Adrenal gland (tissue), 9 donors: ENCODE measurements at regions not wholly inside any gene's neighbourhood (a gene's known extent, or its start where the extent isn't known, plus 50 kb on each side); places are given as distances from the start of the nearest gene placed in this dataset.

ENCODE experiments used
- DNase-seq, 7 donors: peaks; one replicate each; pipeline ENCODE4 v3.0.0-alpha.2; 2019 to 2020
- H3K27ac ChIP-seq, 5 donors: fragments of 200-600 bp; sonication (generic) in 4 of 5; 1 replicate in 3 of 5; 2 replicates in 2 of 5; pipeline versions ENCODE4 v1.5.1 to v1.8.0; 2016 to 2020; ENCODE audit warnings: mild to moderate bottlenecking in 1 of 5
- H3K27me3 ChIP-seq: fragments of 200-600 bp; 2 replicates; pipeline ENCODE4 v1.8.0; 2021
- H3K36me3 ChIP-seq, 2 donors: fragments of 200-600 bp; replicated peaks in 1 of 2; 1 replicate in 1 of 2; 2 replicates in 1 of 2; pipeline versions ENCODE4 v1.5.1 to v1.8.0; 2018 to 2022
- H3K4me1 ChIP-seq, 2 donors: fragments of 200-600 bp; replicated peaks in 1 of 2; 1 replicate in 1 of 2; 2 replicates in 1 of 2; pipeline versions ENCODE4 v1.5.1 to v1.8.0; 2018 to 2021
- H3K4me3 ChIP-seq, 4 donors: fragments of 200-600 bp; sonication (generic) in 3 of 4; one replicate each; pipeline ENCODE4 v1.5.1; 2016 to 2018
- H3K9me3 ChIP-seq, 3 donors: fragments of 200-600 bp; sonication (generic) in 1 of 3; replicated peaks in 1 of 3; 1 replicate in 2 of 3; 2 replicates in 1 of 3; pipeline versions ENCODE4 v1.5.1 to v1.8.0; 2016 to 2021
- CTCF ChIP-seq, 6 experiments: fragments of 450-650 bp in 4 of 6; fragments of 200-600 bp in 2 of 6; sonication (generic) in 1 of 6; IDR thresholded peaks; 1 replicate in 5 of 6; 2 replicates in 1 of 6; pipeline versions ENCODE4 v1.5.1 to v1.8.0; 2016 to 2021; ENCODE audit warnings: antibody characterized with exemption in 6 of 6, mild to moderate bottlenecking in 2 of 6, moderate library complexity in 1 of 6
- POLR2A ChIP-seq, 2 donors: fragments of 450-650 bp; IDR thresholded peaks; one replicate each; pipeline ENCODE4 v1.6.1; 2017; ENCODE audit warnings: antibody characterized with exemption in 2 of 2, mild to moderate bottlenecking in 2 of 2, moderate library complexity in 1 of 2
- WGBS, 4 donors: extraction: QIAGEN DNeasy Blood & Tissue Kit in 2 of 4; methylation state at CpG; one replicate each; pipeline versions ENCODE4 v1.1.5 to v1.1.7; 2013 to 2017; 5-methylcytosine and 5-hydroxymethylcytosine counted together
- intact Hi-C, 2 donors: fragments of 100-400 bp; cut with DNase I; formaldehyde crosslinking; loops; one replicate each; pipeline versions ENCODE4 v1.14.1 to v1.15.0; 2022 to 2023
- donor health status: healthy with polysubstance abuse.
- donor health status: Bipolar disorder and iron deficiency.
- donor health status: DM: yes; HTN: yes; CAD: no.
- donor health status: DM: no; HTN: no; CAD: no.
- donor health status: DM: no; HTN: no; CAD: no.

GRCh38 chrX:46433892-46434291 is 111.3 kb downstream of the ZNF674 start:
- DNase-seq, result no peak
- H3K27ac ChIP-seq, result no peak overlapping the region
- H3K36me3 ChIP-seq, result no peaks in the 10 kb centered on the region
- H3K9me3 ChIP-seq, result no peaks in the 10 kb centered on the region
- peaks cover 25% of the 10 kb centered on the region for H3K27me3 ChIP-seq
- TF ChIP-seq CTCF (IDR thresholded peaks at IDR 0.05) (no peak), POLR2A (IDR thresholded peaks at IDR 0.05) (no peak)
- H3K4me3 ChIP-seq, result no peak overlapping the region
- intact Hi-C loops, result no loop called here
- WGBS, 4 donors, result 65 to 75% (median 66%) methylated on average over 1 to 2 of the region's 2 CpGs; no CpG with 5 or more reads in 1 of the 4 donors
- no peaks in the 10 kb centered on the region for H3K4me1 ChIP-seq

GRCh38 chrX:46408553-46409407 is 136.4 kb downstream of the ZNF674 start:
- intact Hi-C loops, result no loop called here
- TF ChIP-seq POLR2A (IDR thresholded peaks at IDR 0.05), result no peak
- peak; percentile 57 to 93 (median 79) for TF ChIP-seq CTCF (IDR thresholded peaks at IDR 0.05)
- Histone ChIP-seq H3K4me3 (no peak overlapping the region), H3K27me3 (no peaks in the 10 kb centered on the region), H3K36me3 (no peaks in the 10 kb centered on the region), H3K9me3 (no peaks in the 10 kb centered on the region), H3K27ac (no peak overlapping the region), H3K4me1 (no peaks in the 10 kb centered on the region)
- 13 to 22% (median 16%) methylated on average over 9 of the region's 9 CpGs for WGBS, 4 donors
- peak; percentile 58 to 88 (median 80) for DNase-seq

- H3K36me3 ChIP-seq, result no peaks in the 10 kb centered on the region
- no peak overlapping the region for H3K27ac ChIP-seq
- no peaks in the 10 kb centered on the region for H3K27me3 ChIP-seq
- intact Hi-C loops, result no loop called here
- no peaks in the 10 kb centered on the region for H3K9me3 ChIP-seq
- no peaks in the 10 kb centered on the region for H3K4me1 ChIP-seq
- no peak overlapping the region for H3K4me3 ChIP-seq
- DNase-seq, result peak; percentile 46 to 74 (median 68)
- 20 to 65% (median 36%) methylated on average over 2 of the region's 2 CpGs for WGBS, 4 donors
- TF ChIP-seq CTCF (IDR thresholded peaks at IDR 0.05), result no peak
These were observed 137.5 kb downstream of the ZNF674 start for GRCh38 chrX:46407753-46408130.

GRCh38 chrX:46407036-46407752 is 138.0 kb downstream of the ZNF674 start:
- TF ChIP-seq CTCF (IDR thresholded peaks at IDR 0.05) (no peak), POLR2A (IDR thresholded peaks at IDR 0.05) (no peak)
- Histone ChIP-seq H3K36me3 (no peaks in the 10 kb centered on the region), H3K27ac (no peak overlapping the region), H3K4me3 (no peak overlapping the region), H3K9me3 (no peaks in the 10 kb centered on the region), H3K4me1 (no peaks in the 10 kb centered on the region), H3K27me3 (no peaks in the 10 kb centered on the region)
- 67 to 92% (median 76%) methylated on average over 6 of the region's 6 CpGs for WGBS, 4 donors
- DNase-seq, result no peak
- intact Hi-C loops, result no loop called here
